Medulla oblongata (tissue), 1 donor: ENCODE measurements at regions not wholly inside any gene's neighbourhood (a gene's known extent, or its start where the extent isn't known, plus 50 kb on each side); places are given as distances from the start of the nearest gene placed in this dataset.

Experiments used
- DNase-seq: peaks from one replicate; pipeline ENCODE4 v3.0.0-alpha.2; 2015; ENCODE audit errors: extremely low spot score

- DNase-seq = no peak
These were observed 73.5 kb upstream of the RUNX3 start for GRCh38 chr1:25003457-25004190.

- no peak for DNase-seq
These were observed 72.9 kb upstream of the RUNX3 start for GRCh38 chr1:25003000-25003399.

GRCh38 chr1:25001125-25001915 lies 71.2 kb upstream of the RUNX3 start:
- DNase-seq = no peak

- no peak for DNase-seq
These were observed 69.8 kb upstream of the RUNX3 start for GRCh38 chr1:24999906-25000305.

GRCh38 chr1:24999426-24999825 lies 69.3 kb upstream of the RUNX3 start:
- no peak for DNase-seq

GRCh38 chr1:24998563-24999245 lies 68.6 kb upstream of the RUNX3 start:
- DNase-seq = no peak

GRCh38 chr1:24996983-24997893 lies 67.2 kb upstream of the RUNX3 start:
- no peak for DNase-seq

- DNase-seq = no peak
These were observed 66.4 kb upstream of the RUNX3 start for GRCh38 chr1:24996456-24996855.

GRCh38 chr1:24995661-24996060 lies 65.6 kb upstream of the RUNX3 start:
- no peak for DNase-seq

GRCh38 chr1:24995140-24995539 lies 65.1 kb upstream of the RUNX3 start:
- DNase-seq = no peak

- no peak for DNase-seq
These were observed 64.0 kb upstream of the RUNX3 start for GRCh38 chr1:24993871-24994580.

- no peak for DNase-seq
These were observed 62.7 kb upstream of the RUNX3 start for GRCh38 chr1:24992761-24993211.

- no peak for DNase-seq
These were observed 62.2 kb upstream of the RUNX3 start for GRCh38 chr1:24992124-24992760.

GRCh38 chr1:24991697-24992096 lies 61.6 kb upstream of the RUNX3 start:
- DNase-seq = no peak

- no peak for DNase-seq
These were observed 60.9 kb upstream of the RUNX3 start for GRCh38 chr1:24990779-24991641.

GRCh38 chr1:24990136-24990535 lies 60.1 kb upstream of the RUNX3 start:
- no peak for DNase-seq

- no peak for DNase-seq
These were observed 59.0 kb upstream of the RUNX3 start for GRCh38 chr1:24989082-24989481.

- DNase-seq = no peak
These were observed 58.5 kb upstream of the RUNX3 start for GRCh38 chr1:24988558-24988912.

GRCh38 chr1:24987875-24988557 lies 57.9 kb upstream of the RUNX3 start:
- no peak for DNase-seq
